LNCAP (cell line): ENCODE measurements at regions not wholly inside any gene's neighbourhood (a gene's known extent, or its start where the extent isn't known, plus 50 kb on each side); places are given as distances from the start of the nearest gene placed in this dataset.
A peak's percentile ranks its signal among the peaks of the same experiment; 100 is the strongest.

Source experiments
- CTCF ChIP-seq: fragments of 450-650 bp; IDR thresholded peaks from 2 replicates; pipeline ENCODE4 v1.5.1; 2017; ENCODE audit warnings: mild to moderate bottlenecking

GRCh38 chr7:124191030-124191429 lies 158.2 kb upstream of the TMEM229A start:
- TF ChIP-seq CTCF: no peak

- TF ChIP-seq CTCF: no peak
Measured at GRCh38 chr7:124188576-124188975, 155.7 kb upstream of the TMEM229A start.

- no peak for TF ChIP-seq CTCF
Measured at GRCh38 chr7:124187962-124188361, 155.1 kb upstream of the TMEM229A start.

GRCh38 chr7:124183649-124184048 lies 150.8 kb upstream of the TMEM229A start:
- no peak for TF ChIP-seq CTCF

GRCh38 chr7:124179641-124180040 lies 146.8 kb upstream of the TMEM229A start:
- TF ChIP-seq CTCF: no peak

GRCh38 chr7:124177891-124178290 lies 145.0 kb upstream of the TMEM229A start:
- no peak for TF ChIP-seq CTCF

- peak; percentile 72 for TF ChIP-seq CTCF
Measured at GRCh38 chr7:124171068-124171467, 138.2 kb upstream of the TMEM229A start.

GRCh38 chr7:124168616-124169015 lies 135.7 kb upstream of the TMEM229A start:
- no peak for TF ChIP-seq CTCF
